Transverse colon (tissue), 4 donors: ENCODE measurements at regions not wholly inside any gene's neighbourhood (a gene's known extent, or its start where the extent isn't known, plus 50 kb on each side); places are given as distances from the start of the nearest gene placed in this dataset.

Experiments
- POLR2A ChIP-seq: fragments of 450-650 bp; IDR thresholded peaks from one replicate; pipeline ENCODE4 v1.6.1; 2016; ENCODE audit warnings: antibody characterized with exemption, mild to moderate bottlenecking, moderate library complexity
- POLR2AphosphoS5 ChIP-seq, 3 donors: sonication (generic); formaldehyde crosslinking; IDR thresholded peaks; one replicate each; pipeline ENCODE4 v1.6.1; 2016; ENCODE audit warnings: antibody characterized with exemption in 3 of 3
- TF ChIP-seq, protein P1 (sequence below), 5 experiments: fragments of 200-600 bp in 3 of 5; fragments of 450-650 bp in 2 of 5; sonication (generic) in 3 of 5; IDR thresholded peaks; 1 replicate in 2 of 5; 2 replicates in 3 of 5; pipeline ENCODE4 v1.5.1; 2016 to 2017; ENCODE audit warnings: antibody characterized with exemption in 5 of 5, inconsistent platforms in 3 of 5, mild to moderate bottlenecking in 2 of 5, moderate library complexity in 1 of 5

DNA sequence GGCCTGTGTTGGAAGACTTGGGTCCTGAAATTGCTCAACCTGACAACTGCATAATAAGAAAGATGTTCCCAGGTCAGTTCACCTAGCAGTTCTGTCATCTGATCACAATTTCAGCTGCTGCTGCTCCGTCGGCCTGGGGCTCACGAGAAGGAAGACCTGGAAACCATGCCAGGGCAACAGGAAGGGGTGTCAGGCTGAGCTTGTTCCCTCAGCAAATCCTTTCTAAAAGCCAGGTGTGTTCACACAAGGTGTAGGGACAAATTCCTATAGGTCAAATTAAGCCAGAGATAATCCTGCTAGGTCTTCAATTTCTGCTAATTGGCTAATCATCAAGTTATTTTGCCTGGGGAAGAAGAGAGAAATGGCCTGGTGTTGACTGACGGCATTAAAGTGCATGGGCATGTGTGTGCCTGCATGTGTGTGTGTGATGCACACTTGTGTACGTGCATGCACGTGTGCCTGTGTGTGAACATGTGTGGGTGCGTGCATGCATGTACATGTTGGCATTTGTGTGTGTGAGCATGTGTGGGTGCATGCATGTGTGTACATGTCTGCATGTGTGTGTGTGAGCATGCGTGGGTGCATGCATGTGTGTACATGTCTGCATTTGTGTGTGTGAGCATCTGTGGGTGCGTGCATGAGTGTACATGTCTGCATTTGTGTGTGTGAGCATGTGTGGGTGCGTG lies 178.6 kb downstream of the TMEM18 start:
- TF ChIP-seq, protein P1, sequence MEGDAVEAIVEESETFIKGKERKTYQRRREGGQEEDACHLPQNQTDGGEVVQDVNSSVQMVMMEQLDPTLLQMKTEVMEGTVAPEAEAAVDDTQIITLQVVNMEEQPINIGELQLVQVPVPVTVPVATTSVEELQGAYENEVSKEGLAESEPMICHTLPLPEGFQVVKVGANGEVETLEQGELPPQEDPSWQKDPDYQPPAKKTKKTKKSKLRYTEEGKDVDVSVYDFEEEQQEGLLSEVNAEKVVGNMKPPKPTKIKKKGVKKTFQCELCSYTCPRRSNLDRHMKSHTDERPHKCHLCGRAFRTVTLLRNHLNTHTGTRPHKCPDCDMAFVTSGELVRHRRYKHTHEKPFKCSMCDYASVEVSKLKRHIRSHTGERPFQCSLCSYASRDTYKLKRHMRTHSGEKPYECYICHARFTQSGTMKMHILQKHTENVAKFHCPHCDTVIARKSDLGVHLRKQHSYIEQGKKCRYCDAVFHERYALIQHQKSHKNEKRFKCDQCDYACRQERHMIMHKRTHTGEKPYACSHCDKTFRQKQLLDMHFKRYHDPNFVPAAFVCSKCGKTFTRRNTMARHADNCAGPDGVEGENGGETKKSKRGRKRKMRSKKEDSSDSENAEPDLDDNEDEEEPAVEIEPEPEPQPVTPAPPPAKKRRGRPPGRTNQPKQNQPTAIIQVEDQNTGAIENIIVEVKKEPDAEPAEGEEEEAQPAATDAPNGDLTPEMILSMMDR (IDR thresholded peaks at IDR 0.05), result no peak
- TF ChIP-seq POLR2AphosphoS5 (IDR thresholded peaks at IDR 0.05), result no peak
- no peak for TF ChIP-seq POLR2A
